Mesenchymal stem cell (in vitro differentiated cells and primary cell): ENCODE measurements at regions not wholly inside any gene's neighbourhood (a gene's known extent, or its start where the extent isn't known, plus 50 kb on each side); places are given as distances from the start of the nearest gene placed in this dataset.

Experiments
- DNase-seq: peaks from one replicate; pipeline ENCODE4 v3.0.0-alpha.2; 2013
- H2AFZ ChIP-seq: one replicate; pipeline ENCODE4 v1.6.1; 2013; ENCODE audit warnings: low read depth, mild to moderate bottlenecking, control low read depth, inconsistent platforms, low read length, moderate library complexity
- H2AK5ac ChIP-seq: 2 replicates; pipeline ENCODE4 v1.6.1; 2013; ENCODE audit warnings: low read length, moderate library complexity, mild to moderate bottlenecking, inconsistent platforms; ENCODE audit not compliant: severe bottlenecking
- H2BK120ac ChIP-seq: one replicate; pipeline ENCODE4 v1.6.1; 2013; ENCODE audit warnings: low read depth, mild to moderate bottlenecking, inconsistent platforms, low read length, moderate library complexity
- H2BK12ac ChIP-seq, 2 experiments: one replicate each; pipeline ENCODE4 v1.6.1; 2013; ENCODE audit warnings: inconsistent platforms in 2 of 2, low read length in 2 of 2, mild to moderate bottlenecking in 2 of 2, moderate library complexity in 2 of 2, control low read depth in 1 of 2
- H2BK15ac ChIP-seq: one replicate; pipeline ENCODE4 v1.6.1; 2013; ENCODE audit warnings: mild to moderate bottlenecking, low read depth, inconsistent platforms; ENCODE audit not compliant: poor library complexity, severe bottlenecking
- H2BK5ac ChIP-seq: 2 replicates; pipeline ENCODE4 v1.6.1; 2013; ENCODE audit warnings: low read depth, mild to moderate bottlenecking, low read length, control low read depth, inconsistent platforms; ENCODE audit not compliant: poor library complexity, severe bottlenecking
- H3K14ac ChIP-seq, 2 experiments: one replicate each; pipeline ENCODE4 v1.6.1; 2013; ENCODE audit warnings: inconsistent platforms in 2 of 2, low read length in 2 of 2, control low read depth in 1 of 2, mild to moderate bottlenecking in 1 of 2, moderate library complexity in 1 of 2
- H3K18ac ChIP-seq, 2 experiments: one replicate each; pipeline ENCODE4 v1.6.1; 2013; ENCODE audit warnings: inconsistent platforms in 2 of 2, low read length in 2 of 2, control low read depth in 1 of 2, low read depth in 1 of 2, mild to moderate bottlenecking in 1 of 2
- H3K23ac ChIP-seq, 2 experiments: one replicate each; pipeline ENCODE4 v1.6.1; 2013; ENCODE audit warnings: inconsistent platforms in 2 of 2, low read length in 2 of 2, mild to moderate bottlenecking in 2 of 2, moderate library complexity in 2 of 2, control low read depth in 1 of 2
- H3K27ac ChIP-seq: 2 replicates; pipeline ENCODE4 v1.5.1; 2013; ENCODE audit warnings: mild to moderate bottlenecking, moderate library complexity, low read length, control low read depth, inconsistent platforms; ENCODE audit not compliant: poor library complexity, severe bottlenecking
- H3K27me3 ChIP-seq, 2 experiments: 2 replicates each; pipeline versions ENCODE4 v1.6.1 to v1.7.0; 2013; ENCODE audit warnings: low read length in 2 of 2, mild to moderate bottlenecking in 2 of 2, moderate library complexity in 2 of 2, control low read depth in 1 of 2, inconsistent platforms in 1 of 2; ENCODE audit not compliant: control insufficient read depth in 1 of 2, insufficient read depth in 1 of 2
- H3K36me3 ChIP-seq, 2 experiments: 2 replicates each; pipeline versions ENCODE4 v1.6.1 to v1.7.0; 2013; ENCODE audit warnings: low read length in 2 of 2, control low read depth in 1 of 2, inconsistent platforms in 1 of 2, low read depth in 1 of 2, mild to moderate bottlenecking in 1 of 2; ENCODE audit not compliant: insufficient read depth in 2 of 2, control insufficient read depth in 1 of 2
- H3K4ac ChIP-seq, 2 experiments: one replicate each; pipeline ENCODE4 v1.6.1; 2013; ENCODE audit warnings: inconsistent platforms in 2 of 2, low read length in 2 of 2, mild to moderate bottlenecking in 2 of 2, moderate library complexity in 2 of 2, control low read depth in 1 of 2, low read depth in 1 of 2
- H3K4me1 ChIP-seq: 2 replicates; pipeline ENCODE4 v1.6.1; 2013; ENCODE audit warnings: low read depth, low read length, control low read depth; ENCODE audit not compliant: control insufficient read depth, insufficient read depth
- H3K4me2 ChIP-seq: 2 replicates; pipeline ENCODE4 v1.6.1; 2013; ENCODE audit warnings: low read length, mild to moderate bottlenecking, inconsistent platforms; ENCODE audit not compliant: poor library complexity, severe bottlenecking
- H3K4me3 ChIP-seq, 2 experiments: 2 replicates each; pipeline versions ENCODE4 v1.5.1 to v1.7.0; 2013; ENCODE audit warnings: low read length in 2 of 2, mild to moderate bottlenecking in 2 of 2, control low read depth in 1 of 2, low read depth in 1 of 2; ENCODE audit not compliant: insufficient read depth in 1 of 2
- H3K79me1 ChIP-seq: replicated peaks from 2 replicates; pipeline ENCODE4 v1.6.1; 2013; ENCODE audit warnings: mild to moderate bottlenecking, control low read depth, low read length, inconsistent platforms; ENCODE audit not compliant: poor library complexity, severe bottlenecking
- H3K9ac ChIP-seq: 2 replicates; pipeline ENCODE4 v1.7.0; 2013; ENCODE audit warnings: mild to moderate bottlenecking, low read length, moderate library complexity
- H3K9me3 ChIP-seq: 2 replicates; pipeline ENCODE4 v1.7.0; 2013; ENCODE audit warnings: mild to moderate bottlenecking, low read length; ENCODE audit not compliant: control insufficient read depth
- H4K8ac ChIP-seq: one replicate; pipeline ENCODE4 v1.6.1; 2013; ENCODE audit warnings: inconsistent platforms, mild to moderate bottlenecking, low read length, moderate library complexity
- H4K91ac ChIP-seq: one replicate; pipeline ENCODE4 v1.6.1; 2013; ENCODE audit warnings: mild to moderate bottlenecking, low read length, inconsistent platforms
- WGBS: methylation state at CpG from one replicate; pipeline ENCODE4 v1.1.7; 2013; ENCODE audit warnings: mixed read lengths; 5-methylcytosine and 5-hydroxymethylcytosine counted together

DNA sequence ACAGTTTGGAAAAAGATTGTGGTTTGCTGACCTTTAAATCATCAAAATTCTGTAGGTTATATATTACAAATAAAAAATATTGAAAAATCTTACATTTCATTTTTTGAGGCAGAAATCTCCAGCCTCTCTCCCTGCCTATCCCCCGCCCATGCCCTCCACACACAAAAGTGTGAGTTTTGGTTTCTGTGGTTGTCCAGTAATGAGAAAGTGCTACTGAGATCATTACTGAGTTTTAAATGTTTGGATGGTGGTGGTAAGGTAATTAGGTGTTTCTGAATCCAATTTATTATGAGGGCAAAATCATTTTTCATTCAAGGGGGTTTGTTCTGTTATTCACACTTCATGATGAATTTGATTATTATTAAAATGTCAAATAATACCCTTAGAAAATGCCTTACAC lies 448.0 kb upstream of the SLC10A2 start:
- H2BK12ac ChIP-seq: no peak overlapping the region
- no peak overlapping the region for H4K91ac ChIP-seq
- no peak overlapping the region for H4K8ac ChIP-seq
- no peak overlapping the region for H2BK15ac ChIP-seq
- H2AFZ ChIP-seq: no peak overlapping the region
- H3K4me2 ChIP-seq: no peak overlapping the region
- no peak overlapping the region for H3K9ac ChIP-seq
- H3K4me3 ChIP-seq: no peak overlapping the region
- no peaks in the 10 kb centered on the region for H3K4me1 ChIP-seq
- H3K14ac ChIP-seq: no peak overlapping the region
- H3K4ac ChIP-seq: no peak overlapping the region
- H3K9me3 ChIP-seq: no peaks in the 10 kb centered on the region
- no CpG with 5 or more reads among the region's 1 CpG for WGBS
- no peak overlapping the region for H2BK5ac ChIP-seq
- H3K79me1 ChIP-seq: no peaks in the 10 kb centered on the region
- H3K23ac ChIP-seq: no peak overlapping the region
- no peaks in the 10 kb centered on the region for H3K36me3 ChIP-seq
- H3K27me3 ChIP-seq: no peaks in the 10 kb centered on the region
- H3K27ac ChIP-seq: no peak overlapping the region
- no peak for DNase-seq
- no peak overlapping the region for H2AK5ac ChIP-seq
- H2BK120ac ChIP-seq: no peak overlapping the region
- no peak overlapping the region for H3K18ac ChIP-seq

GRCh38 chr13:103510007-103510535 lies 443.9 kb upstream of the SLC10A2 start:
- Histone ChIP-seq H3K4me3 (no peak overlapping the region), H3K27ac (no peak overlapping the region), H3K4me2 (no peak overlapping the region), H4K8ac (no peak overlapping the region), H4K91ac (no peak overlapping the region), H3K14ac (no peak overlapping the region), H2BK5ac (no peak overlapping the region), H2AFZ (no peak overlapping the region), H2BK120ac (no peak overlapping the region), H2AK5ac (no peak overlapping the region), H3K9me3 (peaks cover 3% of the 10 kb centered on the region), H3K79me1 (no peaks in the 10 kb centered on the region), H2BK15ac (no peak overlapping the region), H3K4ac (no peak overlapping the region), H3K36me3 (no peaks in the 10 kb centered on the region), H3K23ac (no peak overlapping the region), H2BK12ac (no peak overlapping the region), H3K9ac (no peak overlapping the region), H3K18ac (no peak overlapping the region), H3K4me1 (no peaks in the 10 kb centered on the region), H3K27me3 (no peaks in the 10 kb centered on the region)
- 82% methylated on average over 13 of the region's 13 CpGs for WGBS
- DNase-seq: no peak

DNA sequence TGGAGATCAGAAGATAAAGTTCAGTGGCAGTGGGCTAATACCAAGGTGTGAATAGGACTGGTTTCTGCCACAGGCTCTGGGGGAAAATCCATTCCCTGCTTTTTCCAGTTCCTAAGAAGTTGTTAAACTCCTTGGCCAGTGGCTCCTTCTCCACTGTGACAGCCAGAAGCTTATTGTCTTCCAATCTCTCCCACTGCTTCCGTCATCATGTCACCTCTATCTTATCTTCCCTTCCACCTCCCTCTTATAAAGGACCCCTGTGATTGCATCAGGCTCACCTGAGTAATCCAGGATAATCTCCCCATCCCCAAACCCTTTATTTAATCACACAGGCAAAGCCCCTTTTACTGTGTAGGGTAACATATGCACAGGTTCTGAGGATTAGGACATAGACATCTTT lies 431.2 kb upstream of the SLC10A2 start:
- Histone ChIP-seq H3K4ac (no peak overlapping the region), H3K18ac (no peak overlapping the region)

DNA sequence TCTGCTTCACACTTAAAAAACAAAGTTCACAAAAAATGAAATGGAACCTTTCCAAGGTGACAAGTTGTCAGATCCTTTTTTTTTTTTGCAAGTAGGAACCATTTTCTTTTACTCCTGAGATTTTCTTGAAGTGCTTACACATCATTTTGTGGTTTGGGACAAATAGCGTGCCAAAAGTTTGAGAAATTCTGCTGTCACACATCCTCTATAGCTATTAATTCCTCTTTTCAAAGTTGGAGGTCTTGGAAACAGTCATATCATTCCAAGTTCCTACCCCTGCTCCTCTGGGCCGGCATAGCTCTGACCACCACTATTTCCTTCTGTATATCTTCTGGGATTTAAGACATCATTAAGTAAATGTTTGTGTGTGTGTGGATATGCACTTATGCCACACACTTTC lies 421.6 kb upstream of the SLC10A2 start:
- Histone ChIP-seq H3K79me1 (no peaks in the 10 kb centered on the region), H2AK5ac (no peak overlapping the region), H2BK5ac (no peak overlapping the region), H3K27ac (no peak overlapping the region), H2AFZ (no peak overlapping the region), H3K9ac (no peak overlapping the region), H4K91ac (no peak overlapping the region), H3K27me3 (no peaks in the 10 kb centered on the region), H3K9me3 (peaks cover 7% of the 10 kb centered on the region), H2BK15ac (no peak overlapping the region), H3K18ac (no peak overlapping the region), H2BK12ac (no peak overlapping the region), H3K36me3 (no peaks in the 10 kb centered on the region), H3K4me1 (no peaks in the 10 kb centered on the region), H4K8ac (no peak overlapping the region), H3K4ac (no peak overlapping the region), H3K14ac (no peak overlapping the region), H3K4me2 (no peak overlapping the region), H3K4me3 (no peak overlapping the region), H2BK120ac (no peak overlapping the region), H3K23ac (no peak overlapping the region)
- WGBS: 64% methylated on average over 2 of the region's 2 CpGs
- DNase-seq: no peak

More for the DNA sequence above, 431.2 kb upstream of the SLC10A2 start:
- Histone ChIP-seq H3K9me3 (peaks cover 18% of the 10 kb centered on the region), H2BK5ac (no peak overlapping the region), H3K27ac (no peak overlapping the region), H3K4me1 (no peaks in the 10 kb centered on the region), H4K8ac (no peak overlapping the region), H2BK12ac (no peak overlapping the region), H3K9ac (no peak overlapping the region), H3K4me3 (no peak overlapping the region), H3K14ac (no peak overlapping the region), H3K23ac (no peak overlapping the region), H3K79me1 (no peaks in the 10 kb centered on the region), H2BK15ac (no peak overlapping the region), H3K27me3 (no peaks in the 10 kb centered on the region), H2BK120ac (no peak overlapping the region), H2AFZ (no peak overlapping the region), H3K4me2 (no peak overlapping the region), H2AK5ac (no peak overlapping the region), H3K36me3 (no peaks in the 10 kb centered on the region), H4K91ac (no peak overlapping the region)
- no peak for DNase-seq
- WGBS: 67% methylated on average over 1 of the region's 1 CpG
